Vagina (tissue), 2 donors: ENCODE measurements at regions not wholly inside any gene's neighbourhood (a gene's known extent, or its start where the extent isn't known, plus 50 kb on each side); places are given as distances from the start of the nearest gene placed in this dataset.

Experiments used
- POLR2A ChIP-seq, 2 donors: fragments of 450-650 bp; IDR thresholded peaks; one replicate each; pipeline ENCODE4 v1.6.1; 2017; ENCODE audit warnings: antibody characterized with exemption in 2 of 2, mild to moderate bottlenecking in 2 of 2, moderate library complexity in 2 of 2
- POLR2AphosphoS5 ChIP-seq, 2 donors: sonication (generic); formaldehyde crosslinking; IDR thresholded peaks; one replicate each; pipeline ENCODE4 v1.9.0; 2017; ENCODE audit warnings: antibody characterized with exemption in 2 of 2, mild to moderate bottlenecking in 2 of 2, low read depth in 1 of 2; ENCODE audit not compliant: insufficient read depth in 1 of 2
- TF ChIP-seq, protein P1 (sequence below), 3 experiments: fragments of 450-650 bp in 2 of 3; fragments of 200-600 bp in 1 of 3; sonication (generic) in 1 of 3; IDR thresholded peaks; one replicate each; pipeline ENCODE4 v1.5.1; 2017 to 2019; ENCODE audit warnings: antibody characterized with exemption in 3 of 3, mild to moderate bottlenecking in 2 of 3, moderate library complexity in 2 of 3

- TF ChIP-seq, protein P1, sequence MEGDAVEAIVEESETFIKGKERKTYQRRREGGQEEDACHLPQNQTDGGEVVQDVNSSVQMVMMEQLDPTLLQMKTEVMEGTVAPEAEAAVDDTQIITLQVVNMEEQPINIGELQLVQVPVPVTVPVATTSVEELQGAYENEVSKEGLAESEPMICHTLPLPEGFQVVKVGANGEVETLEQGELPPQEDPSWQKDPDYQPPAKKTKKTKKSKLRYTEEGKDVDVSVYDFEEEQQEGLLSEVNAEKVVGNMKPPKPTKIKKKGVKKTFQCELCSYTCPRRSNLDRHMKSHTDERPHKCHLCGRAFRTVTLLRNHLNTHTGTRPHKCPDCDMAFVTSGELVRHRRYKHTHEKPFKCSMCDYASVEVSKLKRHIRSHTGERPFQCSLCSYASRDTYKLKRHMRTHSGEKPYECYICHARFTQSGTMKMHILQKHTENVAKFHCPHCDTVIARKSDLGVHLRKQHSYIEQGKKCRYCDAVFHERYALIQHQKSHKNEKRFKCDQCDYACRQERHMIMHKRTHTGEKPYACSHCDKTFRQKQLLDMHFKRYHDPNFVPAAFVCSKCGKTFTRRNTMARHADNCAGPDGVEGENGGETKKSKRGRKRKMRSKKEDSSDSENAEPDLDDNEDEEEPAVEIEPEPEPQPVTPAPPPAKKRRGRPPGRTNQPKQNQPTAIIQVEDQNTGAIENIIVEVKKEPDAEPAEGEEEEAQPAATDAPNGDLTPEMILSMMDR (IDR thresholded peaks at IDR 0.05) = no peak
- TF ChIP-seq POLR2A (IDR thresholded peaks at IDR 0.05) (no peak), POLR2AphosphoS5 (IDR thresholded peaks at IDR 0.05; ENCODE audit: insufficient read depth in 1 of 2, low read depth in 1 of 2) (no peak)
Observed at GRCh38 chr2:172348555-172349288, 78.7 kb upstream of the ITGA6 start.
